Mammary epithelial cell (primary cell): ENCODE measurements at regions not wholly inside any gene's neighbourhood (a gene's known extent, or its start where the extent isn't known, plus 50 kb on each side); places are given as distances from the start of the nearest gene placed in this dataset.
A peak's percentile ranks its signal among the peaks of the same experiment; 100 is the strongest.

ENCODE experiments used
- CTCF ChIP-seq, 2 donors: IDR thresholded peaks in 1 of 2; conservative IDR thresholded peaks in 1 of 2; 2 replicates each; pipeline ENCODE4 v1.5.1; 2011 to 2012; ENCODE audit warnings: inconsistent platforms in 2 of 2, low read length in 2 of 2, mild to moderate bottlenecking in 2 of 2, control low read depth in 1 of 2, low read depth in 1 of 2; ENCODE audit not compliant: insufficient read depth in 1 of 2; ENCODE audit errors: extremely low read depth in 1 of 2
- EZH2 ChIP-seq: IDR thresholded peaks from 2 replicates; pipeline ENCODE4 v1.6.1; 2012; ENCODE audit warnings: low read length, inconsistent platforms, borderline replicate concordance

GRCh38 chr2:145593991-145594614 is 1074.2 kb upstream of the ZEB2 start:
- TF ChIP-seq CTCF (conservative IDR thresholded peaks at IDR 0.05 in 1 of 2, IDR thresholded peaks at IDR 0.05 in 1 of 2; ENCODE audit: extremely low read depth in 1 of 2, insufficient read depth in 1 of 2, low read depth in 1 of 2, low read length in 2 of 2) (peak in 1 of 2 donors; percentile 12), EZH2 (no peak)
